NB4 (cell line): ENCODE measurements at regions not wholly inside any gene's neighbourhood (a gene's known extent, or its start where the extent isn't known, plus 50 kb on each side); places are given as distances from the start of the nearest gene placed in this dataset.
"Not testable (repeated sequence)": the region's sequence is repeated elsewhere in the genome, so short reads cannot be mapped to it uniquely, and the experiment has no call there.

Experiments used
- POLR2A ChIP-seq: IDR thresholded peaks from 2 replicates; pipeline ENCODE4 v1.6.1; 2011; ENCODE audit warnings: mild to moderate bottlenecking; ENCODE audit not compliant: insufficient read length; ENCODE audit errors: extremely low read depth
- TF ChIP-seq, protein P1 (sequence below): IDR thresholded peaks from one replicate; pipeline ENCODE4 v1.5.1; 2012; ENCODE audit warnings: low read depth, low read length
- TF ChIP-seq, protein P2 (sequence below): IDR thresholded peaks from 2 replicates; pipeline ENCODE4 v1.6.1; 2011; ENCODE audit warnings: low read depth, low read length

DNA sequence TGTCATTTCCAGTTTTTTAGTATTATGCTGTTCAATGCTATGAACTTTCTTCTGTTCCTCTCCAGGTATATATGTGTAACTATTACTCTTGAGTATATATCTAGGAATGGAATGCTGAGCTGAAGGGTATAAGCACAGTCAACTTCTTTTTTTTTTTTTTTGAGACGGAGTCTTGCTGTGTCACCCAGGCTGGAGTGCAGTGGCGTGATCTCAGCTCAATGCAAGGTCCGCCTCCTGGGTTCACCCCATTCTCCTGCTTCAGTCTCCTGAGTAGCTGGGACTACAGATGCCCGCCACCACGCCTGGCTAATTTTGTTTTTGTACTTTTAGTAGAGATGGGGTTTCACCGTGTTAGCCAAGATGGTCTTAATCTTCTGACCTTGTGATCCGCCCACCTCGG lies 110.5 kb downstream of the DACT1 start:
- not testable (repeated sequence) for TF ChIP-seq POLR2A
- TF ChIP-seq, protein P1, sequence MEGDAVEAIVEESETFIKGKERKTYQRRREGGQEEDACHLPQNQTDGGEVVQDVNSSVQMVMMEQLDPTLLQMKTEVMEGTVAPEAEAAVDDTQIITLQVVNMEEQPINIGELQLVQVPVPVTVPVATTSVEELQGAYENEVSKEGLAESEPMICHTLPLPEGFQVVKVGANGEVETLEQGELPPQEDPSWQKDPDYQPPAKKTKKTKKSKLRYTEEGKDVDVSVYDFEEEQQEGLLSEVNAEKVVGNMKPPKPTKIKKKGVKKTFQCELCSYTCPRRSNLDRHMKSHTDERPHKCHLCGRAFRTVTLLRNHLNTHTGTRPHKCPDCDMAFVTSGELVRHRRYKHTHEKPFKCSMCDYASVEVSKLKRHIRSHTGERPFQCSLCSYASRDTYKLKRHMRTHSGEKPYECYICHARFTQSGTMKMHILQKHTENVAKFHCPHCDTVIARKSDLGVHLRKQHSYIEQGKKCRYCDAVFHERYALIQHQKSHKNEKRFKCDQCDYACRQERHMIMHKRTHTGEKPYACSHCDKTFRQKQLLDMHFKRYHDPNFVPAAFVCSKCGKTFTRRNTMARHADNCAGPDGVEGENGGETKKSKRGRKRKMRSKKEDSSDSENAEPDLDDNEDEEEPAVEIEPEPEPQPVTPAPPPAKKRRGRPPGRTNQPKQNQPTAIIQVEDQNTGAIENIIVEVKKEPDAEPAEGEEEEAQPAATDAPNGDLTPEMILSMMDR = not testable (repeated sequence)
- TF ChIP-seq, protein P2, sequence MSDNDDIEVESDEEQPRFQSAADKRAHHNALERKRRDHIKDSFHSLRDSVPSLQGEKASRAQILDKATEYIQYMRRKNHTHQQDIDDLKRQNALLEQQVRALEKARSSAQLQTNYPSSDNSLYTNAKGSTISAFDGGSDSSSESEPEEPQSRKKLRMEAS = not testable (repeated sequence)
